Muscle of arm (tissue), 1 donor: ENCODE measurements at regions not wholly inside any gene's neighbourhood (a gene's known extent, or its start where the extent isn't known, plus 50 kb on each side); places are given as distances from the start of the nearest gene placed in this dataset.
"Not testable (repeated sequence)": the region's sequence is repeated elsewhere in the genome, so short reads cannot be mapped to it uniquely, and the experiment has no call there.

Source experiments
- DNase-seq: peaks from one replicate; pipeline ENCODE4 v3.0.0-alpha.2; 2013

GRCh38 chr4:178165251-178165950 is 723.2 kb upstream of the AGA start:
- no peak for DNase-seq

GRCh38 chr4:178165951-178166308 is 723.7 kb upstream of the AGA start:
- no peak for DNase-seq

DNA sequence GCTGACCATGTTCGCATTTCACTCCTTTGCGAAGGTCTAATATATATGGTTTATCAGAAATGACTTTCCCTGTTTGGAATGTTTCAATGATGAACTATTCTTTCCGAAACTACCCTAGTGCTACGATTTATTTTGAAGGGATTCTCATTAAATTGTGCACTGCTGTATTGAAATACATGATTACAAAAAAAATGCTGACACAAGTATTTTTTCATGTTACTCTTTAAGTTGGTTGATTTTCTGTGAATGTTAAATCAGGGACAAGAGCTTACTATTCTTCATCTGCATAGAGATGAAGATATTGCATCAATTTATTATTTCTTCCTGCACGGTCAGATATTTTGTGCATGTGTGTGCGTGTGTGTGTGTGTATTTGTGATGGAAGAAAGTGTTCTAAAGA is 731.5 kb upstream of the AGA start:
- DNase-seq, result no peak

GRCh38 chr4:178174756-178175155 is 732.5 kb upstream of the AGA start:
- no peak for DNase-seq

DNA sequence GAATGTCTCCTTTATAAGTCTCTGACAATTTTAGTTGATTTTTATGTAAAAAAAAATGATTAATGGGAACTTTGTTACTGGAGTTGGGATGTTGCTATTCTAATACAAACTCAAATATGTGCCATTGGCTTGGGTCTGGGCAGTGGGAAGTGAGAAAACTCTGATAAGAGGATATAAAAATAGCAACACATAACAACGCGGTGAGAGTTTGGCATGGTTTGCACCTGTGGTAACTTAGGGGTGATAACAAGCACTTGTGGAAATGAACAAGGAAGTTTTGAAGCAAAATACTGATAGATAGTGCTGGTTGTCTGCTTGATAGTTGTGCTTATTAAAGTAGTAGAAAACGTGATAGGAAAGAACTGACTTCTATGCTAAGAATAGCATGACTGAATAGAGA is 743.3 kb upstream of the AGA start:
- no peak for DNase-seq

DNA sequence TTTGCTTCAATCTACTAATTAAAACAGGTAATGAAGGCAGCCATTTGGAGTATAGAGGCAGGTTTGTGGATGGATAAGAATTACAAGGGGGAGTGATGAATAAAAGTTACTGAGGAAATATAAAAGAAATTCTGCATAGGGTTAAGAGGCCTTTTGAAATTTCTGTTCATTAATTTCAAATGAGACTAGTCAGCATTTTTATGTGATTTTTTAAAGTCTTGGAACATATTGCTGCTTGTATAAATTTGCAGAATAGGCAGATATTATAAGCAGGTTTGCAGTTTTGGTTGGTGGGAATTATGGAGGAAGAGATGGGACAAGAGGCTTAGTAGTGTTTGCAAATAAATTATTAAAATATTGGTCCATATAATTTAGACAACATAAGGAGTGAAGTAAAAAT is 750.4 kb upstream of the AGA start:
- DNase-seq, result no peak

- no peak for DNase-seq
These were observed 754.6 kb upstream of the AGA start for GRCh38 chr4:178196751-178197374.

DNA sequence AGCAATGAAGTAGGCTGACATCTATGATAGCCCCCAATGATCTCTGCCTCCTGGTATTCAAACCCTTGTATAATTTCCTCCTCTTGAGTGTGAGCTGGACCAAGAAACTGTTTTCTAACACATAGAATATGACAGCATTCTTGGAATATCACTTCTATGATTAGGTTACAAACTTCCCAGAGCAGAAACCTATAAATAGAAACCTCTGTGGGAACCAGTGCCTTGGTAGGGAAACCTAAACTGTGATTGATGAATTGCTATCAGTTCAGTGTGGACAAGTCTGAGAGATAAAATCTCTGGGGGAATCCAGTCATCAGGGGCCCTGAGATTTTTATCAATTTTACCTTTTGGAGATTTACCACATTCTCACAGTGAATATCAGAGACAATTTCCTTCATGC is 756.5 kb upstream of the AGA start:
- DNase-seq, result no peak

DNA sequence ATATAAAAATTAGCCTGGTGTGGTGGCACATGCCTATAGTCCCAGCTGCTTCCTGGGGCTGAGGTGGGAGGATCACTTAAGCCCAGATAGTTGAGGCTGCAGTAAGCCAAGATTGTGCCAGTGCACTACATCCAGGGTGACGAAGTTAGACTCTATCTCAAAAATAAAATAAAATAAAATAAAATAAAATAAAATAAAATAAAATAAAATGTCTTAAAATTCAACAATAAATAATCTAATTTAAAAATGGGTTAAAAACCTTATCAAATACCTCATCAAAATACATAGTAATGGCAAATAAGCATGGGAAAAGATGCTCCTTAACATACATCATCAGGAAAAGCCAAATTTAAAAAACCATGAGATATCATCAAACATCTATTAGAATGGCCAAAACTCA is 760.2 kb upstream of the AGA start:
- no peak for DNase-seq

GRCh38 chr4:178205826-178206225 is 763.6 kb upstream of the AGA start:
- DNase-seq, result no peak

GRCh38 chr4:178215309-178215708 is 773.1 kb upstream of the AGA start:
- no peak for DNase-seq

- DNase-seq, result no peak
These were observed 773.5 kb upstream of the AGA start for GRCh38 chr4:178215763-178216162.

DNA sequence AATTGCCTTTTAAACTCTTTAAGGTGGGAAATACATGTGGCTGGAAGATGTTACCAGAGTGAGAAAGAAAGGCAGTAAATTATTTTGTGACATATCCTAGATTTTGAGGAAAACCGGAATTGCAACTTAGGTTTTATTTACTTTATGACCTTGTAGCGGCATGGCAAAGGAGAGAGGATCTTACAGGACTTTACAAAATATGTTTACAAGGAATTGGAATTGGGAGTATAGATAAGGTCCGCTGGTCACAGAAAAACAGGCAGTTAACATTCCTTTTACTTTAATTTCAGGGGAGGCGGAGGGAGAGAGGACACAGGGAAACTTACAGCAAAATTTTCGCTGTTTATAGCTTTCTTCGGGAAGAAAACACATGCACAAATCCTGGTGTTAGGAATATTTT is 784.2 kb upstream of the AGA start:
- not testable (repeated sequence) for DNase-seq

GRCh38 chr4:178233906-178234305 is 791.7 kb upstream of the AGA start:
- no peak for DNase-seq

DNA sequence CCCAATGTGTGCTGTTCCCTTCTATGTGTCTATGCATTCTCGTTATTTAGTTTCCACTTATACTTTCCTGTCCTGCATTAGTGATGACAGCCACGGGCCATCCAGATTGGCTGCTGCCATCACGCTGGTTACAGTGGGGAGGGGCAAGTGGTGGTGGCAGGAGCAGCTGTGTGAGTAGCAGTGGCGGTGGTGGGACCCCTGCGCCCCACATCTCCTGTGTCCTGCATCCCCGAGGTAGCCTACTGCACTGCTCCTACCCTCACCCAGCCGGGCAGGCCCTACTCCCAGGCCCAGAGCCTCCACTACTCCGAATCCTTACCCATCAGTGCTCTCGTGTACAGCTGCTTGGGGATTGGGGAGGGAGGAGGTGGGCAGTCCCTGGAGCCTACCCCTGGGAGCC is 798.7 kb upstream of the AGA start:
- DNase-seq, result no peak

DNA sequence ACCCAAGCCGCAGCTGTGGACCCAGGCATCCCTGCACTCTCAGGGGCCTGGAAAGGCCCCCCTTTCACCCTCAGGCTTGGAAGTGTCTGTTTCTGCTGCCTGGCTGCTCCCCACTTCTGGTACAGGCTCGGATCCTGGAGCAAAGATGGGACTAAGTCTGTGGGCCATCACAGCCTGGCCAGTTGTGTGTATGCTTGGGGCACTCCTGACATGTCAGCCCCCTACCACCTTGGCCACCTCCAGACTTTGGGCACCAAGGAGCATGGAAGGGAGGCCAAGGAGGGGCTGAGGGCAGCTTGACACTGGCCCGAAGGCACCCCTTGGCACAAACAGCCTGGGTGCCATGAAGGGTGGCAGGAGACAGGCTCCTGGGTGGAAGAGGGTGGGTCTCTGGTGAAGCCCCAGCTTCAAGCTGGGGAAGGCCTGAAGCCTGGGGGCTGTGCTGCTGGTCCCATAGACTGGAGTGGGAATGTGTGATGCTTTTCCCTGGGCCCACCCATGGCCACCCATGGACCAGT is 799.4 kb upstream of the AGA start:
- no peak for DNase-seq

- DNase-seq, result no peak
These were observed 800.4 kb upstream of the AGA start for GRCh38 chr4:178242655-178243054.

DNA sequence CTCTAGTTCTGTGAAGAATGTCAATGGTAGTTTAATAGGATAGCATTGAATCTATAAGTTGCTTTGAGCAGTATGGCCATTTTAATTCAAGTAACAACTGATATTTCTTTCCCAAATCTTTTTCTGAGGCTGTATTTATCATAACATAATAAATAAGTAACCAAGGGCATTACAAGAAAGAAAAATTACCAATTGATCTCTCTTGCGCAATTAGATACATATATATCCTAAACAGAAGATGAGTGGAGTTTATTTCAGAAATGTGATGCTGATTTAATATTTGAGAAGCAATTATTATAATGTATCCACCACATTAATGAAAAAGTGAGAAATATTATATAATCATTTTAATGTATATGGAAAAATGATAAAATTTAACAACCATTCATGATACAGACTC is 802.5 kb upstream of the AGA start:
- no peak for DNase-seq

GRCh38 chr4:178255172-178255571 is 812.9 kb upstream of the AGA start:
- no peak for DNase-seq

DNA sequence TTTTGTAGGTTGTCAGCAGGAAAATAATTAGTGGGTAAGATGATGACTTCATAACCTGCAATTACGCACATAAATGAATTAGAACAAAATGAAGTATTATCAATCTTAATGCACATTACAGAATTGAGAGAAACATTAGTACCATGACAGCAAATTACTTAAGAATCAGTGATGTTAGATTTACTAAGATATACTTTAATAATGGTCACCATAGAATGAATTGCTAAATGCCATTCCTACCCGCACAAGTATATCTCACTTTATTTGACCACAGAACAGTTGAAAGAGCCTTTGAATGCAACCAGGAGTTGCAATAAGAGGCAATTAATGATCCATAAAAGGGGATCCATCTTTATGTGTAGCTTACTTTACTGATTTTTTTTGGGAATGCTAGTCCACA is 816.4 kb upstream of the AGA start:
- no peak for DNase-seq

DNA sequence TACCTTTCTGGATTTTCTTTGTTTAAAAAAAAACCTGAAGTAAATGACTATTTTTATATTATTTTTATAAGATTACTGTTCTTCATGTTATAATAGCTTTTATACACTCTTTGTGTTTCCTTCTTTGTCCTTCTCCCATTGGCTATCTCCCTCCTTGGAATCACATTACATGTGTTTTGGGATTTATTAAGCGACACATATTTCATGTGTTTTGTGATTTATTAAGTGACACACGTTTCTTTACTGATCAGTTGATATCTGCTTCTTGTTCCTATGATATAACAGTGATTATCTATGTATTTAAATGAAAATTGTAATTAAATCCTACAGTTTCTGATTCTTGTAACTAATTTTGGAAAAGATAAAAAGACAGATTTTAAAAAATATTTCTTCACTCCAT is 817.3 kb upstream of the AGA start:
- no peak for DNase-seq

- DNase-seq, result no peak
These were observed 821.8 kb upstream of the AGA start for GRCh38 chr4:178264001-178264400.

DNA sequence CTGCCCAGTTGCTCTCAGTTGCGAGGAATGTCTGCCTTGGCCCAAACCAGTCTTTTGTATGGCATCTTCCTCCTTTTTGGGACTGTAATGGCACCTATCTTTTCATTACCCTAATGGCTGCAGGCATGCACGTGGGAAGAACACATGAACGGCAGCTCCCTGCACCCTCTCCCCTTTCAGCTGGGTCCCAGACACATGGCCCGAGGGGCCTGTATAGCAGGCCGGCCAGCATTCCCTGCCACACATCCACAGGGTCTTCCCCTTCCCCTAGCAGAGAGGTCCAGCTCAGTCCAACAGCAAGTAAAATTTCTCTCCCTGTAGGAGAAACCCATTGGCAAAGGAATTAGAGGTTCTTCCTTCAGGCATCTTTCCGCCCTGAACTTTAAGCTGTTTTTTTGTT is 829.1 kb upstream of the AGA start:
- DNase-seq, result no peak

GRCh38 chr4:178273168-178273567 is 830.9 kb upstream of the AGA start:
- no peak for DNase-seq
